Omental fat pad (tissue), 3 donors: ENCODE measurements at regions not wholly inside any gene's neighbourhood (a gene's known extent, or its start where the extent isn't known, plus 50 kb on each side); places are given as distances from the start of the nearest gene placed in this dataset.
"Not testable (repeated sequence)": the region's sequence is repeated elsewhere in the genome, so short reads cannot be mapped to it uniquely, and the experiment has no call there.

Experiments used
- ATAC-seq: fragments of 150-250 bp; one replicate; pipeline ENCODE4 v1.9.1; 2016; ENCODE audit warnings: mild to moderate bottlenecking, moderate library complexity; ENCODE audit not compliant: low FRiP score
- DNase-seq: peaks from one replicate; pipeline ENCODE4 v3.0.0-alpha.2; 2019; ENCODE audit warnings: low spot score
- TF ChIP-seq, protein P1 (sequence below), 3 donors: fragments of 450-650 bp; IDR thresholded peaks; one replicate each; pipeline ENCODE4 v1.5.1; 2016 to 2017; ENCODE audit warnings: antibody characterized with exemption in 3 of 3, mild to moderate bottlenecking in 3 of 3, moderate library complexity in 2 of 3

GRCh38 chr2:138267161-138267901 lies 234.2 kb upstream of the SPOPL start:
- no peak for DNase-seq
- TF ChIP-seq, protein P1, sequence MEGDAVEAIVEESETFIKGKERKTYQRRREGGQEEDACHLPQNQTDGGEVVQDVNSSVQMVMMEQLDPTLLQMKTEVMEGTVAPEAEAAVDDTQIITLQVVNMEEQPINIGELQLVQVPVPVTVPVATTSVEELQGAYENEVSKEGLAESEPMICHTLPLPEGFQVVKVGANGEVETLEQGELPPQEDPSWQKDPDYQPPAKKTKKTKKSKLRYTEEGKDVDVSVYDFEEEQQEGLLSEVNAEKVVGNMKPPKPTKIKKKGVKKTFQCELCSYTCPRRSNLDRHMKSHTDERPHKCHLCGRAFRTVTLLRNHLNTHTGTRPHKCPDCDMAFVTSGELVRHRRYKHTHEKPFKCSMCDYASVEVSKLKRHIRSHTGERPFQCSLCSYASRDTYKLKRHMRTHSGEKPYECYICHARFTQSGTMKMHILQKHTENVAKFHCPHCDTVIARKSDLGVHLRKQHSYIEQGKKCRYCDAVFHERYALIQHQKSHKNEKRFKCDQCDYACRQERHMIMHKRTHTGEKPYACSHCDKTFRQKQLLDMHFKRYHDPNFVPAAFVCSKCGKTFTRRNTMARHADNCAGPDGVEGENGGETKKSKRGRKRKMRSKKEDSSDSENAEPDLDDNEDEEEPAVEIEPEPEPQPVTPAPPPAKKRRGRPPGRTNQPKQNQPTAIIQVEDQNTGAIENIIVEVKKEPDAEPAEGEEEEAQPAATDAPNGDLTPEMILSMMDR (IDR thresholded peaks at IDR 0.05), result no peak
- ATAC-seq, result peak; percentile 71

- DNase-seq (no peak), ATAC-seq (no peak)
- TF ChIP-seq, protein P1 (IDR thresholded peaks at IDR 0.05), result no peak
These were observed 233.7 kb upstream of the SPOPL start for GRCh38 chr2:138267902-138268254.

GRCh38 chr2:138269765-138270164 lies 231.8 kb upstream of the SPOPL start:
- TF ChIP-seq, protein P1 (IDR thresholded peaks at IDR 0.05), result no peak
- ATAC-seq (no peak), DNase-seq (no peak)

- no peak for ATAC-seq
- TF ChIP-seq, protein P1 (IDR thresholded peaks at IDR 0.05), result no peak
- no peak for DNase-seq
These were observed 230.1 kb upstream of the SPOPL start for GRCh38 chr2:138271467-138271866.

DNA sequence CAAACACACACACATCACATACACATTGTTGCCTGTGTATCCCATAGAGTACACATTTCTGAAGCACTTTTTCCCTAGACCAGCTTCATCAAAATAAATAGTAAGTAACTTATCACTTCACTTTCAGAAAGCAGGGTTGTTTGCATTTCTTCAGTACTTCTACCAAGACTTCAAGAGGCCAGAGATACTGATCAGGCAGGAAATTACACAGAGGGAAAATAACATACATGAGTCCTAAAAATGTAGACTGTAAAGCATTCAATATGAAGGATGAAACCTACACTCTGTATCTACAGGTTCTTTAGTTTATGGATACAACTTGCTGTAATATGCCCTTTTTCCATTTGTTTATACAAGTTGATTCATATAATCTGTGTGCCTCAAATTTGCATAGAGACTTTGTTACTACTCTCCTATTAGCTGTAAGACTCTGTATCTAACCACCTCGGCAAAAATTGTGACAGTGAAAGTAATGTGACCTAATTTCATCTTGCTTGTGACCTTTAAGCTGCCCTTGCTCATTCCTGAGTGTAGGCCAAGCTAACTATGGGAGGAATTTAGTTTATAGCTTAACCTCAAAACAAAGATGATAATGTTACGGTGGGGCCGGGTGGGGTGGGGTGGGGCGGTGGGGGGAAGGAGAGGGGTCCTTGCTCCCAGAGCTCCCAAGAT lies 228.9 kb upstream of the SPOPL start:
- no peak for DNase-seq
- TF ChIP-seq, protein P1 (IDR thresholded peaks at IDR 0.05), result no peak
- ATAC-seq, result no peak

- not testable (repeated sequence) for DNase-seq, ATAC-seq
These were observed 228.3 kb upstream of the SPOPL start for GRCh38 chr2:138273280-138273679.

DNA sequence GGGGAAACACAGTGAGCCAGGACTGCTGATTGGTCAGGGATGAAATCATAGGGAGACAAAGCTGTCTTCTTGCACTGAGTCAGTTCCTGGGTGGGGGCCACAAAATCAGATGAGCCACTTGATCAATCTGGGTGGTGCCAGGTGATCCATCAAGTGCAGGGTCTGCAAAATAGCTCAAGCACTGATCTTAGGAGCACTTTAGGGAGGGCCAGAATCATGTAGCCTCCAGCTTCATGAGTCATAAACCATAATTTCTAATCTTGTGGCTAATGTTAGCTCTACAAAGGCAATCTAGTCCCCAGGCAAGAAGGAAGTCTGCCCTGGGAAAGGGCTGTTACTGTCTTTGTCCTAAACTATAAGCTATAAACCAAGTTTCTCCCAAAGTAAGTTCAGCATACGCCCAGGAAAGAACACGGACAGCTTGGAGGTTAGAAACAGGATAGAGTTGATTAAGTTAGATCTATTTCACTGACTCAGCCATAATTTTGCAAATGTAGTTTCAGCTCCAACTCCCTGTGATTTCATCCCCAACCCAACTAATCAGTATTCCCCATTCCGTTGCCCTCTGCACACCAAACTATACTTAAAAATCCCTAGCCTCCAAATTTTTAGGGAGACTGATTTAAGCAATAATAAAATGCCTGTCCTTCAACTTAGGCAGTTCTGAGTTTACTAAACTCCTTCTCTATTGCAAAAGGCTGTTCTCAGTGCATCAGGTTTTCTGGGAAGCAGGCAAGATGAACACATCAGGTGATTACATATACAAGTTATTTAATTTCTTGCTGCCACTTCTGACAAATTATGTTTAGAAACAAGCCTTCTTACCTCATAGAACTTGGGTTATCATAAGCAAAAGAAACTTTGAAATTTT lies 226.9 kb upstream of the SPOPL start:
- no peak for DNase-seq
- TF ChIP-seq, protein P1 (IDR thresholded peaks at IDR 0.05), result no peak
- ATAC-seq, result peak; percentile 57
